NCI-H446 (cell line): ENCODE measurements at regions not wholly inside any gene's neighbourhood (a gene's known extent, or its start where the extent isn't known, plus 50 kb on each side); places are given as distances from the start of the nearest gene placed in this dataset.
"Not testable (repeated sequence)": the region's sequence is repeated elsewhere in the genome, so short reads cannot be mapped to it uniquely, and the experiment has no call there.

ENCODE experiments used
- DNase-seq, 2 experiments: peaks; one replicate each; lab custom pipeline; 2025; lab: John Stamatoyannopoulos, UW

GRCh38 chr12:83559650-83560049, 872.9 kb downstream of the TMTC2 start:
- no peak for DNase-seq

GRCh38 chr12:83556040-83556439, 869.3 kb downstream of the TMTC2 start:
- not testable (repeated sequence) for DNase-seq

DNA sequence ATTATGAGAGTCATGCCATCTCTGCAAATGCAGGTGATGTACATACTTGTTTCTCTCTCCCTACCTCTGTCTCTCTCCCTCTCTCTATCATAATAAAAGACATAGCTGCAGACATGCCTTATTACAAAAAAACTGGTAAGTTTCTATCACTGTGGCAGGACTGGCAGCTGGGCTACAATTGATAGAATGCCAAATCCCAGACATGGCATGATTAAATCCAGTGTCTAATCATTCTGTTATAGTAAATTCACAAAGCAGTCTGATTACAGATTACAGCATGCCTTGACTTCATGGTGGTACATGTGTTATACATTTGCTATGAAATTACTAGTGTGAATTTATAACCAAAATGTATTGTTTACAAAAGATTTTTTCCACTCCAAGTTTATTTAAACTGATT, 854.7 kb downstream of the TMTC2 start:
- peak in 1 of 2 experiments; percentile 20 for DNase-seq

DNA sequence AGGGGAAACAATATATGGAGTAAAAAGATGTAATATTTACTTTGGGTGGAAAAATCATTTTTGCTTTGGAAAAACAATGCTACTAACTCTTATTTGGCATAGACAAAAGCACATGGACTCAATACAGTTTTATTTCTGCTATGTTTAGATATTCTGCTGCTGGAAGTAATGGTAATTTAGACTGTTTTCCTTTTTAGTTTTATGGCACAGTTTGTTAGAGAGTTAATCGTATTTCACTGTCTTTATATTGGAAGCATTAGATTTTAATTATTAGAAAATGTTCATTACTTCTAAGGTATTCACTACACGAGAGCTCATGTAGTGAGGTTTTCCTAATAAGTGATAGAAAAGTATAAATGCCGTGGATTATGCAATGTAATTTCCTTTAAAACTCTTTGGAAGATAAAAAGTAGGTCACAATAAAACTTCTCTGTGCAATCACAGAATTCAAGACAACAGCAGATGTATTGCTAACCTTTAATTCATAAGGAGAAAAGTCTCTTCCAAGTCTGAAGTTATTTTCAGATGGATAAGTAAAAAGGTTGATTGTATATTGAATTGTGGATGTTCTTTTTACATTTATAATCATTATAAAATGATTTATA, 851.8 kb downstream of the TMTC2 start:
- no peak for DNase-seq

DNA sequence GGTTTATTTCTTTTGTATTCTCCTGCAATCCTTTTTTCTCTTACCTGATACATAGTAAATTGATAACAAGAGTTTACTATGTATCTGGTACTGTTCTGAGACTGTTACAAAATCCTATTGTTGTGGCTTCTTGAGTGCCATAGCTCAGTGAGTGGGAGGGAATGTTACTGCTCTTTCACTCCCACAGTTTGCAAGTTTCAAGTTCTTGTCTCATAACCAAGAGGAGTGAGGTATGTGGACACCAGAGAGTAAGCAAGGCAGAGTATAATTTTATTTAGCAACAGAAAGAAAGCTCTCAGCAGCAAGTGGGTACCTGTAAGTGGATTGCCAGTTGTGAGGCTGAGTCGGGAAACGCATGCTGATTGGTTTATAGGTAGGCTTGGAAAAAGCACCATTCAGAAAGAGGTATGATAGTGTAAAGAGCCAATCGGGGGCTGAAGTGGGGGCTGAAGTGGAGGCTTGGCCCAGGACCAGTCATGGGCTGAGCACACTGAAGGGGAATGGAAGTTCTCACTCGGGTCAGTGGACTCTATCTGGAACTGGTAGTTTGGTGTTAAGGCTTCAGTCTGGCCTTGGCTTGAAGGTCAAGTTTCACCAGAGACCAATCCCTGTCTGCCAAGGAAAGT, 850.8 kb downstream of the TMTC2 start:
- DNase-seq: no peak

DNA sequence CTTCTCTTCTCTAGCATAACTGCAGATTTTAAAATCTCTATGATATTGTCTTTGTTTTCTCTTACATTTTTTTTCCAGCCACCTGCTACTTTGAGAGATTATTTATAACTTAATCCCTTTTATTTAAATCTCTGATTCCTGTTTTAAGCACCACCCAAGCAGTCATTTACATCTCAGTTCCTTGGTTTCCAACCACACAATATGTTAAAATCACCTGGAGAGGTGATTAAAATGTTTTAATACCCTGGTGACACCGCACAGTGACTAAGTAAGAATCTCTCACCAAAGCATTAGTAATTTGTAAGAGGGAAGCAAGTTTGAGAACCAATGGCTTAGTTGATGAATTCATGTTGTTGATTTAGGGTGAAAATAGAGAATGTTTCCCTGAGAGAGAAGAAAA, 849.8 kb downstream of the TMTC2 start:
- no peak for DNase-seq

- DNase-seq: peak in 1 of 2 experiments; percentile 47
Measured at GRCh38 chr12:83528571-83528970, 841.9 kb downstream of the TMTC2 start.

DNA sequence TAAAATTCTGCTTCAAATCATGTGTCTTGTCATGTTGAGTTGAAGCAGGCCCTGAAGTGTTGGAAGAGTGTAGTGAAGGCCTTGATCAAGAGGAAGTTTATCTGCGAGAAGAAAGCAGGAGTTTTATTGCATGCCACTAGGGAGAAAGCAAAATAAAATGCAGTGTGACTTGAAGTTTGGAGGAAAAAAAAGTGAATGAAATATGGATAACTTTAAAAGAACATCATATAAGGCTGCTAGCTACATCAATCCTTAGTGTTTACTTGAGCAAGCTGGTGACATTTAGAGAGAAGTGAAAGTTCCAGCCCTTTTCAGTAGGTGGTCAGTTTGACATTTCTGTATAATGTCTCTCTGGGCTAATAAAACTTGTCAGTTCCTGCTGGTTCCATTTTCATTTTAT, 841.1 kb downstream of the TMTC2 start:
- DNase-seq: no peak

DNA sequence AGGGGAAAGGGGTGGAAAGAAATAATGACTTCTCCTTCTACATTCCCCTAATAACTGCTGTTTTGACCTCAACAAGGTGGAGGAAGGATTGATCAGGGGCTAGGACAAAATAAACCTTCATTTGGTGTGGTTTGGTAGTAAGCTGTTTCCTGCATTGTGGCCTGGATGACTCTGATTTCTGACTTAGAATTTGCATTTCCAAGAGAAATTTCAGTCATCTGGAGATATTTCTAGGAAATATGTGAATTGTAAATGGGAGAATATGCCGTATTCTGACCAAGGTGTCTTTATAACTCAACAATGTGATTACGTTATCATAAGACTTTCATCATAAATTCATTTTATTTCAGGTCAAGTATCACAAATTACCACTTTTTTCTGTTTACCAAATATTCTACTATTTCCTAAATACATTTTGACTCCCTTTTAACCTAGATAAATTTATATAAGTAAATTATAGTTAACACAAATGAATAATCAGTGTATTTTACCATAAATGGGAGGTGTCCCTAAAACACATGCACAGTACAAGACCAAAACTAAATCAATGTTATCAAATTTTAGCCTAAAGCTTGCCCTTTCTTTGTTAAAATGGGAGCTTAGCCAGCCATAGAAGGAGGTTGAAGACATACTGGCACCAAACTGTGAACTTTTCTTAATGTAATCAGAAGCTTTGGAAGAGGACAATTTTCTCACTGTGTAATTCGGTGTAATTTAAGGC, 828.8 kb downstream of the TMTC2 start:
- DNase-seq: no peak

DNA sequence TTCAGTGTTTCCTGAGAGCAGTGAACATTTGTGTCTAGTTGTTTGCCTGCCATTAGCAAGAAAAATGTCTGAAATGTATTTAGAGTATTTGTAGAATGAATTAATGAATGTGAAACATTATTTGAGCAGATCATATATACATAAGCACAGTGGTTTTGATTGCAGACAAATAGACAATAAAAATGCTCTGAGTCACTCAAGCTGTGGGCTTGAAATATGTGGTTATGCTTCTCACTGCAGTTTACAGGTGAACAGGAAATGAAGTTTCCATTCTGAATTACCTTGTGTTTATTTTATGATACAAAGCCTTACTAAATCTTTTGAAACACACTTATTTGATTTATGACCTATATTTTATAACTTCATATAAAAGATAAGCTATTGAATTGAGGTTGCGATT, 827.7 kb downstream of the TMTC2 start:
- DNase-seq: no peak

DNA sequence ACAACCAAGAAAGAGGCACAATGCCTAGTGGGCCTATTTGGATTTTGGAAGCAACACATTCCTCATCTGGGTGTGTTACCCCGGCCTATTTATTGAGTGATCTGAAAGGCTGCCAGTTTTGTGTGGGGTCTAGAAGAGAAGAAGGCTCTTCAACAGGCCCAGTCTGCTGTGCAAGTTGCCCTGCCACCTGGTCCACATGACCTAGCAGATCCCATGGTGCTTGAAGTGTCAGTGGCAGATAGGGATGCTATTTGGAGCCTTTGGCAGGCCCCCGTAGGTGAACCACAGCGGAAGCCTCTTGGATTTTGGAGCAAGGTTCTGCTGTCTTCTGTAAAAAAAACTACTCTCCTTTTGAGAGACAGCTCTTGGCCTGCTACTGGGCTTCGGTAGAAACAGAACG, 820.1 kb downstream of the TMTC2 start:
- DNase-seq: no peak

- no peak for DNase-seq
Measured at GRCh38 chr12:83505586-83505985, 818.9 kb downstream of the TMTC2 start.

DNA sequence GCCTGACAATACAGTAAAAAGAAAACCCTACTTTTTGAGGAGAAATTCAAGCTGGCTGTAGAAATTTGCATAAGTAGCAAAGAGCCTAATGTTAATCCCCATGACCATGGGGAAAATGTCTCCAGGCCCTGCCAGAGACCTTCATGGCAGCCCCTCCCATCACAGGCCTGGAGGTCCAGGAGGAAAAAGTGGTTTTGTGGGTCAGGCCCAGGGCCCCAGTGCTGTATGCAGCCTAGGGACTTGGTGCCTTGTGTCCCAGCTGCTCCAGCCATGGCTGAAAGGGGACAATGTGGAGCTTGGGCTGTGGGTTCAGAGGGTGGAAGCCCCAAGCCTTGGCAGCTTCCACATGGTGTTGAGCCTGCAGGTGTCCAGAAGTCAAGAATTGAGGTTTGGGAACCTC, 813.2 kb downstream of the TMTC2 start:
- not testable (repeated sequence) for DNase-seq

DNA sequence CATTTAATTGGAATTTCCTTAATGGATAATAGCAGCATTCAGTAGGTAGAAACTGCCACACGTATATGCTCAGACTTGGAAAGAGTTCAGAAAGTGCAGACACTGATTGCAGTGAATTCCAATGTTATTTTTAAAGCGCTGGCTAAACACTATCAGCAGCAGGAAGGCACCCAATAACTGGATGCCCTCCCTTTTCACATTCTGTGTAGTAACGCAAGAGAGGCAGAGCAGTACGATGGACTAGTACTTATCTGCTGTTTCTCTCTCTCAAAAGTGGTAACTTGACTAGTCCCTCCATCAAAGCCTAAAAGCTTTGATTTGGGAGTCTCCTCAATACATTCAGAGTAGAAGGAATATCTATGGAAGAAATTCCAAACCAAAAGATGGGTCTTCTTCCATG, 791.0 kb downstream of the TMTC2 start:
- no peak for DNase-seq

GRCh38 chr12:83476695-83477690, 790.3 kb downstream of the TMTC2 start:
- no peak for DNase-seq

- DNase-seq: no peak
Measured at GRCh38 chr12:83476006-83476405, 789.3 kb downstream of the TMTC2 start.

GRCh38 chr12:83474369-83474768, 787.7 kb downstream of the TMTC2 start:
- DNase-seq: no peak

DNA sequence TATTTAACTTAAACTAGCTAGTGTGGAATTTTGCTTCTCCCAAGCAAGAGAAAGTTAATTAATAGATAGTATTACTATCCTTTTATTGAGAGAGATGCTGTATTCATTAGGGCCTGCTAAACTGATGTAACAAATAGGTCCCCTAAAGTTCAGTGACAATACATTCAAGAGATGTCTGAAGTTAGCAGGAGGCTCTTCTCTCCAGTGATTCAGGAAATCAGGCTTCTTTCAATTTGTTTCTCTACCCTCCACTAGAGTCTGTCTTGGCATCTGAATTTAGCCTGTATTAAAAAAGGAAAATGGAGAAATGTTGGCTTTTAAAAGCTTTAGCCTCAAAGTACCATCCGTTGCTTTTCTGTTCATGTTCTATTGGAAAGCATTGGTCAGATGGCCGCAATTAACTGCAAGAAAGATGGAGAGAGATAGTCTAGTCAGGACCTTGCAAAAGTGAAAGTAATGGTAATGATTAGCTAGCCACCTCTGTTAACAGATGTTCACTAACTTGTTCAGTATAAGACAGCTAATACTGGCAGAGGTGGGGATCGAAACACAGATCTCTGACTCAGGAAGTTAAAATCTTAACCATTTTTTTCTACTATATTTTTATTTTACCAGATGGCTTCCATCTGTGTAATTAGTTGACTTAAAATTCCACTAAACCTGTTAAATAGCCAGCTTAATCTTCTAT, 786.8 kb downstream of the TMTC2 start:
- no peak for DNase-seq

- DNase-seq: no peak
Measured at GRCh38 chr12:83472772-83473171, 786.1 kb downstream of the TMTC2 start.

GRCh38 chr12:83472350-83472749, 785.6 kb downstream of the TMTC2 start:
- no peak for DNase-seq

- DNase-seq: no peak
Measured at GRCh38 chr12:83471341-83471740, 784.6 kb downstream of the TMTC2 start.

DNA sequence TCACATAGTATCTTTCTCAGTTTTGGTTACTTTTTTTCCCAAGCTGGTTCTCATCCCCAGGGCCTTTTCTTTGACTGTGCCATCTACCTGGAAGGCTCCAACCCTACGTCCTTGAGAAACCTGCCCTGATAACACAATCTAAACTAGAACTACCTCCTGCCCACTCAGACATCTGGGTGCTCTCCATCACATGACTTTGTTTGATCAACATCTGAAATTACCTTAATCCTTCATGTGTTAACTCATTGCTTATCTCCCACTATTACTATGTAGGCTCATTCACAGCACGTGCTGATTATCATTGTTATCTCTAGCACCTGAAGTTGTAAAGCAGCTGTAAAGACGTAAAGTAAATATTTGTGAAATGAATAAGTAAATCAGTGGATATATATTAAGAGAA, 784.0 kb downstream of the TMTC2 start:
- DNase-seq: no peak
